ENCODE measurements at regions not wholly inside any gene's neighbourhood (a gene's known extent, or its start where the extent isn't known, plus 50 kb on each side); places are given as distances from the start of the nearest gene placed in this dataset.

DNA sequence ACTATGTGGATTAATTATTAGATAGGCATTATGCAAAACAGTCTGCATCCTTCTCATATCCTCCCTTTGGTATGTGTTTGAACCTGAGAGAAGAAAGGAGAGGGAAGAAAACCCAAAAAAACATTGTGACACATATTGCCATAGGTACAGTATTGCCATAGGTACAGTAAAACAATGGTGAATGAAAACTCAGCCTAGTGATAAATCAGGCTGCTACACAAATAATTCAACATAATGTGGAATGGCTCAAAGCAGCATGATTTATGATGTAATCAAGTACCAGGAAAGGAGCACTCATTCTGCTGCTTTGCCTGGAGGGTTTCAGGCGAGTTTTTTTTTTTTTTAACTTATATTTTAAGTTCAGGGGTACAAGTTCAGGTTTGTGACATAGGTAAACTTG, 213.9 kb upstream of the LYPLAL1 start:
- TF ChIP-seq USF1 (CRISPR knock-in tag; IDR thresholded peaks at IDR 0.05) (no peak), TBP (optimal IDR thresholded peaks at IDR 0.05; ENCODE audit: low read depth, low read length) (no peak), ZNF175 (CRISPR knock-in tag; IDR thresholded peaks at IDR 0.05; ENCODE audit: low read depth) (no peak), RUNX1 (IDR thresholded peaks at IDR 0.05; ENCODE audit: low read depth) (no peak), SIRT6 (IDR thresholded peaks at IDR 0.05; ENCODE audit: low read depth, low read length) (no peak), MBD2 (IDR thresholded peaks at IDR 0.05; ENCODE audit: borderline replicate concordance, low read depth) (no peak), GABPA (tag; conservative IDR thresholded peaks at IDR 0.05; ENCODE audit: low read depth) (no peak), SNIP1 (IDR thresholded peaks at IDR 0.05; ENCODE audit: low read depth) (no peak), RNF219 (CRISPR knock-in tag; IDR thresholded peaks at IDR 0.05) (no peak)
- TF ChIP-seq, protein P1, sequence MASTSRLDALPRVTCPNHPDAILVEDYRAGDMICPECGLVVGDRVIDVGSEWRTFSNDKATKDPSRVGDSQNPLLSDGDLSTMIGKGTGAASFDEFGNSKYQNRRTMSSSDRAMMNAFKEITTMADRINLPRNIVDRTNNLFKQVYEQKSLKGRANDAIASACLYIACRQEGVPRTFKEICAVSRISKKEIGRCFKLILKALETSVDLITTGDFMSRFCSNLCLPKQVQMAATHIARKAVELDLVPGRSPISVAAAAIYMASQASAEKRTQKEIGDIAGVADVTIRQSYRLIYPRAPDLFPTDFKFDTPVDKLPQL (IDR thresholded peaks at IDR 0.05; ENCODE audit: extremely low read depth, insufficient read length) = no peak
- TF ChIP-seq, protein P2, sequence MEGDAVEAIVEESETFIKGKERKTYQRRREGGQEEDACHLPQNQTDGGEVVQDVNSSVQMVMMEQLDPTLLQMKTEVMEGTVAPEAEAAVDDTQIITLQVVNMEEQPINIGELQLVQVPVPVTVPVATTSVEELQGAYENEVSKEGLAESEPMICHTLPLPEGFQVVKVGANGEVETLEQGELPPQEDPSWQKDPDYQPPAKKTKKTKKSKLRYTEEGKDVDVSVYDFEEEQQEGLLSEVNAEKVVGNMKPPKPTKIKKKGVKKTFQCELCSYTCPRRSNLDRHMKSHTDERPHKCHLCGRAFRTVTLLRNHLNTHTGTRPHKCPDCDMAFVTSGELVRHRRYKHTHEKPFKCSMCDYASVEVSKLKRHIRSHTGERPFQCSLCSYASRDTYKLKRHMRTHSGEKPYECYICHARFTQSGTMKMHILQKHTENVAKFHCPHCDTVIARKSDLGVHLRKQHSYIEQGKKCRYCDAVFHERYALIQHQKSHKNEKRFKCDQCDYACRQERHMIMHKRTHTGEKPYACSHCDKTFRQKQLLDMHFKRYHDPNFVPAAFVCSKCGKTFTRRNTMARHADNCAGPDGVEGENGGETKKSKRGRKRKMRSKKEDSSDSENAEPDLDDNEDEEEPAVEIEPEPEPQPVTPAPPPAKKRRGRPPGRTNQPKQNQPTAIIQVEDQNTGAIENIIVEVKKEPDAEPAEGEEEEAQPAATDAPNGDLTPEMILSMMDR (IDR thresholded peaks at IDR 0.05 in 2 of 3, conservative IDR thresholded peaks at IDR 0.05 in 1 of 3; ENCODE audit: insufficient read depth in 2 of 3, low read depth in 1 of 3, low read length in 3 of 3) = no peak
- TF ChIP-seq, protein P3, sequence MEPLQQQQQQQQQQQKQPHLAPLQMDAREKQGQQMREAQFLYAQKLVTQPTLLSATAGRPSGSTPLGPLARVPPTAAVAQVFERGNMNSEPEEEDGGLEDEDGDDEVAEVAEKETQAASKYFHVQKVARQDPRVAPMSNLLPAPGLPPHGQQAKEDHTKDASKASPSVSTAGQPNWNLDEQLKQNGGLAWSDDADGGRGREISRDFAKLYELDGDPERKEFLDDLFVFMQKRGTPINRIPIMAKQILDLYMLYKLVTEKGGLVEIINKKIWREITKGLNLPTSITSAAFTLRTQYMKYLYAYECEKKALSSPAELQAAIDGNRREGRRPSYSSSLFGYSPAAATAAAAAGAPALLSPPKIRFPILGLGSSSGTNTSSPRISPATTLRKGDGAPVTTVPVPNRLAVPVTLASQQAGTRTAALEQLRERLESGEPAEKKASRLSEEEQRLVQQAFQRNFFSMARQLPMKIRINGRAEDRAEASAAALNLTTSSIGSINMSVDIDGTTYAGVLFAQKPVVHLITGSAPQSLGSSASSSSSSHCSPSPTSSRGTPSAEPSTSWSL (CRISPR knock-in tag; IDR thresholded peaks at IDR 0.05; ENCODE audit: borderline replicate concordance) = no peak
- TF ChIP-seq, protein P4, sequence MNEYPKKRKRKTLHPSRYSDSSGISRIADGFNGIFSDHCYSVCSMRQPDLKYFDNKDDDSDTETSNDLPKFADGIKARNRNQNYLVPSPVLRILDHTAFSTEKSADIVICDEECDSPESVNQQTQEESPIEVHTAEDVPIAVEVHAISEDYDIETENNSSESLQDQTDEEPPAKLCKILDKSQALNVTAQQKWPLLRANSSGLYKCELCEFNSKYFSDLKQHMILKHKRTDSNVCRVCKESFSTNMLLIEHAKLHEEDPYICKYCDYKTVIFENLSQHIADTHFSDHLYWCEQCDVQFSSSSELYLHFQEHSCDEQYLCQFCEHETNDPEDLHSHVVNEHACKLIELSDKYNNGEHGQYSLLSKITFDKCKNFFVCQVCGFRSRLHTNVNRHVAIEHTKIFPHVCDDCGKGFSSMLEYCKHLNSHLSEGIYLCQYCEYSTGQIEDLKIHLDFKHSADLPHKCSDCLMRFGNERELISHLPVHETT (CRISPR knock-in tag; conservative IDR thresholded peaks at IDR 0.05 in 1 of 2, IDR thresholded peaks at IDR 0.05 in 1 of 2) = no peak
